Upper lobe of left lung (tissue), 6 donors: ENCODE measurements at regions not wholly inside any gene's neighbourhood (a gene's known extent, or its start where the extent isn't known, plus 50 kb on each side); places are given as distances from the start of the nearest gene placed in this dataset.
"Not testable (repeated sequence)": the region's sequence is repeated elsewhere in the genome, so short reads cannot be mapped to it uniquely, and the experiment has no call there.

Experiments used
- ATAC-seq, 2 donors: fragments of 200-7000 bp; cut with Tn5 transposase; one replicate each; pipeline ENCODE4 v1.9.1; 2022; ENCODE audit warnings: mild to moderate bottlenecking in 2 of 2, moderate library complexity in 2 of 2; ENCODE audit not compliant: low FRiP score in 2 of 2
- DNase-seq, 2 donors: peaks; one replicate each; pipeline ENCODE4 v3.0.0-alpha.2; 2019 to 2020
- H3K27ac ChIP-seq, 4 donors: fragments of 200-600 bp; sonication (generic); one replicate each; pipeline ENCODE4 v1.5.1; 2016 to 2019
- H3K27me3 ChIP-seq, 4 donors: fragments of 200-600 bp; sonication (generic); one replicate each; pipeline ENCODE4 v1.5.1; 2017 to 2019
- H3K36me3 ChIP-seq, 4 donors: fragments of 200-600 bp; sonication (generic); one replicate each; pipeline ENCODE4 v1.5.1; 2016 to 2019
- H3K4me1 ChIP-seq, 4 donors: fragments of 200-600 bp; sonication (generic); one replicate each; pipeline ENCODE4 v1.5.1; 2018 to 2019
- H3K4me3 ChIP-seq, 4 donors: fragments of 200-600 bp; sonication (generic); one replicate each; pipeline ENCODE4 v1.5.1; 2017 to 2019; ENCODE audit warnings: mild to moderate bottlenecking in 2 of 4, moderate library complexity in 1 of 4
- H3K9me3 ChIP-seq, 4 donors: fragments of 200-600 bp; sonication (generic); one replicate each; pipeline ENCODE4 v1.5.1; 2018 to 2019
- EP300 ChIP-seq, 4 donors: sonication (generic); formaldehyde crosslinking; IDR thresholded peaks; one replicate each; pipeline ENCODE4 v1.5.1; 2017; ENCODE audit warnings: antibody characterized with exemption in 4 of 4, control low read depth in 2 of 4
- POLR2A ChIP-seq, 4 donors: fragments of 450-650 bp; IDR thresholded peaks; one replicate each; pipeline ENCODE4 v1.5.1; 2016 to 2017; ENCODE audit warnings: antibody characterized with exemption in 4 of 4, mild to moderate bottlenecking in 2 of 4
- POLR2AphosphoS5 ChIP-seq, 2 donors: sonication (generic); formaldehyde crosslinking; IDR thresholded peaks; one replicate each; pipeline ENCODE4 v1.5.1; 2017; ENCODE audit warnings: antibody characterized with exemption in 2 of 2
- WGBS, 2 donors: methylation state at CpG; one replicate each; pipeline ENCODE4 v1.1.5; 2017 to 2018; 5-methylcytosine and 5-hydroxymethylcytosine counted together
- TF ChIP-seq, protein P1 (sequence below), 6 experiments: fragments of 450-650 bp in 4 of 6; fragments of 200-600 bp in 2 of 6; sonication (generic) in 2 of 6; IDR thresholded peaks; one replicate each; pipeline ENCODE4 v1.5.1; 2016 to 2019; ENCODE audit warnings: antibody characterized with exemption in 6 of 6
- donor health status: DM: no; HTN: no; CAD: no; lungs with moderate emphysema.
- donor health status: DM: no; HTN: yes; CAD: no; lungs with severe emphysema.

DNA sequence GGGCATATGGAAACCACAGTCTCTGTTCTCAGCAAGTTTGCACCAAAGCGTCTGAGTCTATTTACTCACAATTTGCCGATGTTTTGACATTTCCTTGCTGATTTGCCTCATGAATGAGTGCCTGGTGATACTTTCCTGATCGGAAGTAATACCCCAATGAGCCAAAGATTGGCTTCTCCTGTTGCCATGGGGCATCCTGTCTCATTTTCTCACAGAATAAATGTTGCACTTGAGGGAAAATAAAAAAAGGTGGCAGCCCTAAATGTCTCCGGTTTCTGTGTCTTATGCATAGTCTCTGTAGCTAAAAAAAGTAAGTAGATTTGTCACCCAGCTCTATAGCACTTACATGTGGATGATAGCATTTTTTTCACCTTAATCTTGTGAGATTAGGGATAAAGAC is 73.7 kb upstream of the CADPS start:
- Histone ChIP-seq H3K36me3 (no peaks in the 10 kb centered on the region), H3K27ac (no peak overlapping the region), H3K9me3 (no peaks in the 10 kb centered on the region), H3K4me3 (no peak overlapping the region), H3K27me3 (no peaks in the 10 kb centered on the region), H3K4me1 (no peaks in the 10 kb centered on the region)
- ATAC-seq = no peak
- WGBS, 2 donors = 67 to 78% methylated on average over 4 of the region's 4 CpGs
- TF ChIP-seq EP300 (IDR thresholded peaks at IDR 0.05) (no peak), POLR2AphosphoS5 (IDR thresholded peaks at IDR 0.05) (no peak), POLR2A (IDR thresholded peaks at IDR 0.05) (no peak)
- TF ChIP-seq, protein P1, sequence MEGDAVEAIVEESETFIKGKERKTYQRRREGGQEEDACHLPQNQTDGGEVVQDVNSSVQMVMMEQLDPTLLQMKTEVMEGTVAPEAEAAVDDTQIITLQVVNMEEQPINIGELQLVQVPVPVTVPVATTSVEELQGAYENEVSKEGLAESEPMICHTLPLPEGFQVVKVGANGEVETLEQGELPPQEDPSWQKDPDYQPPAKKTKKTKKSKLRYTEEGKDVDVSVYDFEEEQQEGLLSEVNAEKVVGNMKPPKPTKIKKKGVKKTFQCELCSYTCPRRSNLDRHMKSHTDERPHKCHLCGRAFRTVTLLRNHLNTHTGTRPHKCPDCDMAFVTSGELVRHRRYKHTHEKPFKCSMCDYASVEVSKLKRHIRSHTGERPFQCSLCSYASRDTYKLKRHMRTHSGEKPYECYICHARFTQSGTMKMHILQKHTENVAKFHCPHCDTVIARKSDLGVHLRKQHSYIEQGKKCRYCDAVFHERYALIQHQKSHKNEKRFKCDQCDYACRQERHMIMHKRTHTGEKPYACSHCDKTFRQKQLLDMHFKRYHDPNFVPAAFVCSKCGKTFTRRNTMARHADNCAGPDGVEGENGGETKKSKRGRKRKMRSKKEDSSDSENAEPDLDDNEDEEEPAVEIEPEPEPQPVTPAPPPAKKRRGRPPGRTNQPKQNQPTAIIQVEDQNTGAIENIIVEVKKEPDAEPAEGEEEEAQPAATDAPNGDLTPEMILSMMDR (IDR thresholded peaks at IDR 0.05) = no peak
- no peak for DNase-seq

DNA sequence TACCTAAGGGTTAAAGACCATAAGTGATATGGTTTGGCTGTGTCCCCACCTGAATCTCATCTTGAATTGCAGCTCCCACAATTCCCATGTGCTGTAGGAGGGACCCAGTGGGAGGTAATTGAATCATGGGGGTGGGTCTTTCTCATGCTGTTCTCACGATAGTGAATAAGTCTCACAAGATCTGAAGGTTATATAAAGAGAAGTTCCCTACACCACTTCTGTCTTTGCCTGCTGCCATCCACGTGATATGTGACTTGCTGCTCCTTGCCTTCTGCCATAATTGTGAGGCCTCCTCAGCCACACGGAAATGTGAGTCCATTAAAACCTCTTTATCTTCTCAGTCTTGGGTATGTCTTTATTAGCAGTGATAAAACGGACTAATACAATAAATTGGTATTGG is 75.0 kb upstream of the CADPS start:
- DNase-seq = no peak
- no peak for ATAC-seq
- H3K4me3 ChIP-seq = no peak overlapping the region
- no peaks in the 10 kb centered on the region for H3K36me3 ChIP-seq
- H3K4me1 ChIP-seq = no peaks in the 10 kb centered on the region
- no peaks in the 10 kb centered on the region for H3K9me3 ChIP-seq
- TF ChIP-seq, protein P1 (IDR thresholded peaks at IDR 0.05) = no peak
- no peak for TF ChIP-seq POLR2AphosphoS5 (IDR thresholded peaks at IDR 0.05)
- no peak for TF ChIP-seq EP300 (IDR thresholded peaks at IDR 0.05)
- TF ChIP-seq POLR2A (IDR thresholded peaks at IDR 0.05) = no peak
- 45 to 56% methylated on average over 4 of the region's 4 CpGs for WGBS, 2 donors
- no peaks in the 10 kb centered on the region for H3K27me3 ChIP-seq
- H3K27ac ChIP-seq = no peak overlapping the region

DNA sequence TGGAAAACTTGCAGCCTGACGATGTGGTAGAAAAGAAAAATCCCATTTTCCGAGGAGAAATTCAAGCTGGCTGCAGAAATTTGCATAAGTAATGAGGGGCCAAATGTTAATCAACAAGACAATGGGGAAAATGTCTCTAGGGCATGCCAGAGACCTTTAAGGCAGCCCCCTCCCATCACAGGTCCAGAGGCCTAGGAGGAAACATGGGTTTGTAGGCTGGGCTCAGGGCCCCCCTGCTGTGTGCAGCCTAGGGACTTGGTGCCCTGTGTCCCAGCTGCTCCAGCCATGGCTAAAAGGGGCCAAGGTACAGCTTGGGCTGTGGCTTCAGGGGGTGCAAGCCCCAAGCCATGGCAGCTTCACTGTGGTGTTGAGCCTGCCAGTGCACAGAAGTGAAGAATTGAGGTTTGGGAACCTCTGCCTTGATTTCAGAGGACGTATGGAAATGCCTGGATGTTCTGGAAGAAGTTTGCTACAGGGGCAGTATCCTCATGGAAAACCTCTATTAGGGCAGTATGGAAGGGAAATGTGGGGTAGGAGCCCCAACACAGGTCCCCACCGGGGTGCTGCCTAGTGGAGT is 75.9 kb upstream of the CADPS start:
- no peak overlapping the region for H3K27ac ChIP-seq
- H3K27me3 ChIP-seq = no peaks in the 10 kb centered on the region
- DNase-seq (no peak), ATAC-seq (no peak)
- no peaks in the 10 kb centered on the region for H3K9me3 ChIP-seq
- H3K4me1 ChIP-seq = no peaks in the 10 kb centered on the region
- no peak overlapping the region for H3K4me3 ChIP-seq
- TF ChIP-seq POLR2AphosphoS5 (IDR thresholded peaks at IDR 0.05) (no peak), POLR2A (IDR thresholded peaks at IDR 0.05) (no peak), EP300 (IDR thresholded peaks at IDR 0.05) (no peak)
- TF ChIP-seq, protein P1 (IDR thresholded peaks at IDR 0.05) = no peak
- H3K36me3 ChIP-seq = no peaks in the 10 kb centered on the region
- 59 to 72% methylated on average over 4 of the region's 4 CpGs for WGBS, 2 donors

DNA sequence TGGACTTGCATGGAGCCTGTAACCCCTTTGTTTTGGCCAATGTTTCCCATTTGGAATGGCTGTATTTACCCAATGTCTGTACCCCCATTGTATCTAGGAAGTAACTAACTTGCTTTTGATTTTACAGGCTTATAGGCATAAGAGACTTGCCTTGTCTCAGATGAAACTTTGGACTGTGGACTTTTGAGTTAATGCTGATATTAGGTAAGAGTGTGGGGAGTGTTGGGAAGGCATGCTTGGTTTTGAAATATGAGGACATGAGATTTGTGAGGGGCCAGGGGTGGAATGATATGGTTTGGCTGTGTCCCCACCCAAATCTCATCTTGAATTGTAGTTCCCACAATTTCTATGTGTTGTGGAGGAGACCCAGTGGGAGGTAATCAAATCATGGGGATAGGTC is 76.7 kb upstream of the CADPS start:
- not testable (repeated sequence) for H3K4me1 ChIP-seq, H3K27ac ChIP-seq, H3K27me3 ChIP-seq, H3K4me3 ChIP-seq, H3K9me3 ChIP-seq, H3K36me3 ChIP-seq, DNase-seq, ATAC-seq

DNA sequence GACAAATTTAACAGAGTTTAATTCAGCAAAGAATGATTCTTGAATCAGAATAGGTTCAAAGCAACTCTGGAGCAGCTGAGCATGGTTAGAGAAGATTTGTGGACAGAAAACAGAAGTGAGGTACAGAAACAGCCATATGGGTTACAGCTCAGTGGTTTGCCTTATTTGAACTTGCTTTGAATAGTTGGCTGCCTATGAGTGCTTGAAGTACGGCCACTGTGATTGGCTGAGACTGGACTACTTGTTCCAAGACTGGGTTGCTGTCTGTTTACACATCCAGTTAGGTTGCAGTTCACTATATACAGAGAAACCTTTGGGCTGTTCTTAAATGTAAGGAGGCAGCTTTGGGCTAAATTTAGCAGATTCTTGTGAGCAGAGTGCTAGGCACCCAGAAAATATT is 79.4 kb upstream of the CADPS start:
- WGBS, 2 donors = 43 to 75% methylated on average over 1 of the region's 1 CpG
- DNase-seq = no peak
- ATAC-seq = no peak

More for the DNA sequence above, 79.4 kb upstream of the CADPS start:
- Histone ChIP-seq H3K36me3 (no peaks in the 10 kb centered on the region), H3K4me1 (no peaks in the 10 kb centered on the region), H3K27ac (no peak overlapping the region), H3K9me3 (no peaks in the 10 kb centered on the region), H3K27me3 (no peaks in the 10 kb centered on the region), H3K4me3 (no peak overlapping the region)
- TF ChIP-seq EP300 (IDR thresholded peaks at IDR 0.05) = no peak
- TF ChIP-seq, protein P1 (IDR thresholded peaks at IDR 0.05) = no peak
- no peak for TF ChIP-seq POLR2AphosphoS5 (IDR thresholded peaks at IDR 0.05)
- TF ChIP-seq POLR2A (IDR thresholded peaks at IDR 0.05) = no peak
